Common myeloid progenitor, CD34-positive (primary cell): ENCODE measurements at regions not wholly inside any gene's neighbourhood (a gene's known extent, or its start where the extent isn't known, plus 50 kb on each side); places are given as distances from the start of the nearest gene placed in this dataset.

ENCODE experiments used
- CTCF ChIA-PET: fragments of 350-600 bp; sonication (Branson Sonifier 250); formaldehyde crosslinking; loops from one replicate; lab custom pipeline; 2021; ENCODE audit warnings: antibody characterized with exemption; lab: Charles Lee
- POLR2A ChIA-PET: fragments of 350-600 bp; sonication (Branson Sonifier 250); formaldehyde crosslinking; loops from one replicate; lab custom pipeline; 2021; ENCODE audit warnings: antibody characterized with exemption; lab: Charles Lee
- DNase-seq, 3 donors: peaks; one replicate each; pipeline versions ENCODE4 v3.0.0 to v3.0.0-alpha.2; 2013
- H3K27ac ChIP-seq, 2 experiments: 1 replicate in 1 of 2; 2 replicates in 1 of 2; pipeline ENCODE4 v1.7.0; 2013; ENCODE audit warnings: inconsistent platforms in 2 of 2, low read length in 2 of 2, mild to moderate bottlenecking in 2 of 2, low read depth in 1 of 2, moderate library complexity in 1 of 2; ENCODE audit not compliant: severe bottlenecking in 2 of 2, insufficient read depth in 1 of 2, poor library complexity in 1 of 2
- H3K27me3 ChIP-seq, 5 experiments: replicated peaks in 2 of 5; 1 replicate in 3 of 5; 2 replicates in 2 of 5; pipeline versions ENCODE4 v1.6.1 to v1.7.0; 2013; ENCODE audit warnings: low read length in 4 of 5, mild to moderate bottlenecking in 2 of 5, moderate library complexity in 2 of 5, inconsistent platforms in 1 of 5; ENCODE audit not compliant: insufficient read depth in 5 of 5, control insufficient read depth in 4 of 5
- H3K36me3 ChIP-seq, 4 experiments: 1 replicate in 2 of 4; 2 replicates in 2 of 4; pipeline versions ENCODE4 v1.6.1 to v1.7.0; 2013; ENCODE audit warnings: low read length in 3 of 4, control low read depth in 1 of 4, mild to moderate bottlenecking in 1 of 4; ENCODE audit not compliant: control insufficient read depth in 4 of 4, insufficient read depth in 4 of 4
- H3K4me1 ChIP-seq, 4 experiments: 1 replicate in 3 of 4; 2 replicates in 1 of 4; pipeline versions ENCODE4 v1.6.1 to v1.7.1; 2013; ENCODE audit warnings: low read length in 3 of 4, mild to moderate bottlenecking in 3 of 4, control low read depth in 1 of 4, inconsistent platforms in 1 of 4, moderate library complexity in 1 of 4; ENCODE audit not compliant: control insufficient read depth in 4 of 4, insufficient read depth in 4 of 4; ENCODE audit errors: control extremely low read depth in 1 of 4
- H3K4me3 ChIP-seq, 7 experiments: 1 replicate in 4 of 7; 2 replicates in 3 of 7; pipeline versions ENCODE4 v1.5.1 to v1.7.0; 2013; ENCODE audit warnings: mild to moderate bottlenecking in 7 of 7, low read length in 6 of 7, moderate library complexity in 6 of 7, inconsistent platforms in 2 of 7, low read depth in 2 of 7, control low read depth in 1 of 7; ENCODE audit not compliant: insufficient read depth in 4 of 7, control insufficient read depth in 1 of 7; ENCODE audit errors: extremely low read depth in 1 of 7
- H3K9me3 ChIP-seq, 5 experiments: 1 replicate in 4 of 5; 2 replicates in 1 of 5; pipeline versions ENCODE4 v1.6.1 to v1.7.1; 2013; ENCODE audit warnings: low read length in 4 of 5, mild to moderate bottlenecking in 2 of 5, inconsistent platforms in 1 of 5, low read depth in 1 of 5, moderate library complexity in 1 of 5; ENCODE audit not compliant: control insufficient read depth in 4 of 5, insufficient read depth in 2 of 5; ENCODE audit errors: control extremely low read depth in 1 of 5
- WGBS: methylation state at CpG from one replicate; pipeline ENCODE4 v1.1.5; 2013; ENCODE audit not compliant: insufficient coverage; 5-methylcytosine and 5-hydroxymethylcytosine counted together

DNA sequence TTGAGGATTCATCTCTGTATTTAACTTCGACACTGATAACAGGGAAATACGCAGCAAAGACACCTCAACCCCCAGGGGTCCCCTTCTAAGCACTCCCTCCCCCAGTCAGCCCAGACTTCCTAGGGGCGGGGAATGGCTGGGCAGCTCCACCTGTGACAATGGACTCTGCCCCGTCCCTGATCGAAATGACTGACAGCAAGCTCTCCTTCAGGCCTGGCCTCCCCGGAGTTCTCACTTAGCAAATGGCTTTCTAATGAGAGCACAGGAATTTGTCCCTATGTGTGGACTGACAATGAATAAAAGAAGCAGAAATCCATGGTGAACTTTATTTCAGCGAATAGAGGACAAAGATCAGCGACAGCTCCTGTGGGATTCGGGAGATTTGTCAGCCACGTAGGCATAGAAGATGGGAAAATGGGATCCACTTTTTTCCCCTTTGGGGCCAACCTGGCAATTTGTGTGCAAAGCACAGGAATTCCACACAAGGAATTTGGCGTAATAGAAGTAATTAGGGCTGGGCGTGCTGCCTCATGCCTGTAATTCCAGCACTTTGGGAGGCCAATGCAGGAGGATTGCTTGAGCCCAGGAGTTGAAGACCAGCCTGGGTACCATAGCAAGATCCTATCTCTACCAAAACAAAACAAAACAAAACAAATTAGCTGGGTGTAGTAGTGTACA, 63.8 kb downstream of the TNFAIP2 start:
- CTCF ChIA-PET: interaction anchor here (0.7 to 3.8 kb wide), 7 partner anchors 12 to 112 kb away, joined by 3 to 30 read pairs (median 3); no protein-coding TSS in a partner anchor
- peaks cover 6 to 53% (median 28%) of the 10 kb centered on the region in 5 experiments for H3K27me3 ChIP-seq

DNA sequence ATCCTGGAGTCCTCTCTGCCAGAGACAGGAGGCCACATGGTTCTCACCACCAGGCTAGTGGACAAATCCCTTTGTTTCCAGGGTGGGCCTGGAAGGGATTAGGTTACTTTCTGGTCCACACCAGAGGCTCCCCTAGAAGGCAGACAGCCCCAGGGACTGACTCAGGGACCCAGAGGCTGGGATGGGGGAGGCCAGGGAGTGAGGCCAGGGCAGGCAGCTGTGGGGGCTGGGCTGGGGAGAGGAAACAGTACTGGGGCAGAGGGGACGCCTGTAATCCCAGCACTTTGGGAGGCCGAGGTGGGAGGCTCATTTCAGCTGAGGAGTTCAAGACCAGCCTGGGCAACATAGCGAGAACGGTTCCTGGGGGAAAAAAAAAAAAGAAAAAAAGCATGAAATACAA, 64.7 kb downstream of the TNFAIP2 start:
- 93% methylated on average over 3 of the region's 4 CpGs for WGBS
- Histone ChIP-seq H3K4me1 (peaks cover 0 to 9% (median 7%) of the 10 kb centered on the region in 4 experiments), H3K27ac (no peak overlapping the region), H3K4me3 (no peak overlapping the region), H3K9me3 (peaks cover 0 to 3% (median 0%) of the 10 kb centered on the region in 5 experiments), H3K36me3 (no peaks in the 10 kb centered on the region), H3K27me3 (peaks cover 4 to 53% (median 32%) of the 10 kb centered on the region in 5 experiments)
- CTCF ChIA-PET: interaction anchor here (3.8 kb wide), 1 partner anchor 83 kb away, joined by 30 read pairs; no protein-coding TSS in a partner anchor
- no peak for DNase-seq
- POLR2A ChIA-PET: no interaction called here

More for the DNA sequence above, 63.8 kb downstream of the TNFAIP2 start:
- Histone ChIP-seq H3K36me3 (no peaks in the 10 kb centered on the region), H3K4me3 (no peak overlapping the region), H3K4me1 (peaks cover 0 to 9% (median 7%) of the 10 kb centered on the region in 4 experiments), H3K27ac (no peak overlapping the region), H3K9me3 (no peaks in the 10 kb centered on the region)
- no peak for DNase-seq
- POLR2A ChIA-PET: no interaction called here
- WGBS: 78% methylated on average over 10 of the region's 12 CpGs

DNA sequence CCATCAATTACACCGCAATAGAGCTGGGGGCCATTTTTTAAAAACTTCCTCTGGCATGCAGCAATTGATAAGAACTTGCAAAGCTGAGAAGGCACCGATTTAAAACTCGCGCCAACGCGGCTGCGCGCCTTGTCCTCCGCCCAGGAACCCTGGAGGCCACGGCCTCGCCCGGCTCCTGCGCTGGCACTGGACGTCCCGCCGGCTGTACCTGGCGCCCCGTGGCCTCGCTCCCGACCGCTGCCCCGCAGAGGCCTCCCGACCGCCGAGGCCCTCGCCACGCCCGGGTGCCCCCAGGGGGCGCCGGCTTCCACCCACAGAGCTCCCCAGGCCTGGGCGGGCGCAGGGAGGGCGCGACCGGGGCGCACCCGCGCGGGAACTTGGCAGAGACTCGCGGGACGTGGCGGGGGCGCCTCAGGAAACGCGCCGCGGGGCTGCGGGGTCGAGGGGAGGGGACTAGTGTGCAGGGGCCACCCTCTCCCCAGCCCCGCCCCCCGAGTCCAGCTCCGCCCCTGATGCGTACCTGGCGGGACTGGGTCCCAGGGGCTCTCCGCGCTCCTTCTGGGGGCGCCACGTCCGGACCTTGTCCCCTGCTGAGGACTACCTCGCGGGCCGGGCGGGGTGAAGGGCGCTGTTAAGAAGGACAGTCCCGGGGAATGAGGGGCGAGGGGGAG, 65.7 kb downstream of the TNFAIP2 start:
- H3K27me3 ChIP-seq: peaks cover 4 to 53% (median 31%) of the 10 kb centered on the region in 5 experiments
- ChIA-PET CTCF (interaction anchor here (0.7 to 3.8 kb wide), 3 partner anchors 17 to 103 kb away, joined by 3 to 30 read pairs (median 3); no protein-coding TSS in a partner anchor), POLR2A (no interaction called here)
- peak; percentile 61 to 76 (median 73) for DNase-seq
- no peaks in the 10 kb centered on the region for H3K36me3 ChIP-seq
- peak overlapping the region in 6 of 7 experiments; percentile 13 to 66 (median 45) for H3K4me3 ChIP-seq
- WGBS: under 1% methylated on average over 40 of the region's 67 CpGs
- H3K9me3 ChIP-seq: peaks cover 0 to 4% (median 0%) of the 10 kb centered on the region in 5 experiments
- H3K4me1 ChIP-seq: peaks cover 0 to 9% (median 7%) of the 10 kb centered on the region in 4 experiments
- no peak overlapping the region for H3K27ac ChIP-seq

DNA sequence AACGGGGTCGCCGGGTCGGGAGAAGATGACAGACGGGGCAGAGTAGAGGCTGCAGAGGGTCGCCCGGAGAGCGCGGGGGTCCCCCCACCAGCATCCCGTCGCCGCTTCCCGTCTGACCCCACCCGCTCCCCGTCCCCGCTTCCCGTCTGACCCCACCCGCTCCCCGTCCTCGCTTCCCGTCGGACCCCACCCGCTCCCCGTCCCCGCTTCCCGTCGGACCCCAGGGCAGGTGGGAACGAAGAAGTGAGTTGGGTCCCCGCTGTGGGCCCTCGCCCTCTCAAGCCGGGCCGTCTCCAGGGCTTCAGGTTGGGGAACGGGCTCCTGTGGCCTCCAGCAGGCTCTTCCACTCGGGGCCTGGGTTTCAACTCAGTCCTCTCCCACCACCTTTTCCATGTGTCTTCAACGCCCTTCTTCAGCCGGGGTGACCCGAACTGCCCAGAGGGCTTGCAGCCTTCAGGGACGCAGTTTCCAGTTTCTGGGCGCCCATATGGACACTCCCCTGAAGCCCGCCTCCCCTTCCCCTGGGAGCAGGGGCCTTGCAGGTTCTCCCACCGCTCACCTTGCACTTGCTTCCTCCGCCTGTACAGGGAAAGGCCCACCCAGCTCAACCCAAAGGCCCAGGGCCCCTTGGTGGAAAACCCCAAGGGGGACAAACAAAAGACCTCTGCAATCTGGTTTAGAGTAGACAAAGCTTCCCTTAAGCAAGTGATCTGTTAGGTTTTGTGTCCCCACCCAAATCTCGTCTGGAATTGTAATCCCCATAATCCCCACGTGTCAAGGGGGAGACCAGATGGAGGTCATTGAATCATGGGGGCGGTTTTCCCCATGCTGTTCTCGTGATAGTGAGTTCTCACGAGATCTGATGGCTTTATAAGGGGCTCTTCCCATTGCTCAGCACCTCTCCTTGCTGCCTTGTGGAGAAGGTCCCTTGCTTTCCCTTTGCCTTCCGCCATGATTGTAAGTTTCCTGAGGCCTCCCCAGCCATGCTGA, 66.5 kb downstream of the TNFAIP2 start:
- Histone ChIP-seq H3K4me1 (peaks cover 0 to 9% (median 7%) of the 10 kb centered on the region in 4 experiments), H3K9me3 (peaks cover 0 to 6% (median 0%) of the 10 kb centered on the region in 5 experiments), H3K27ac (no peak overlapping the region), H3K27me3 (peaks cover 4 to 53% (median 31%) of the 10 kb centered on the region in 5 experiments), H3K4me3 (peak overlapping the region in 4 of 7 experiments; percentile 19 to 66 (median 56)), H3K36me3 (no peaks in the 10 kb centered on the region)
- POLR2A ChIA-PET: no interaction called here
- WGBS: 58% methylated on average over 31 of the region's 48 CpGs
- no peak for DNase-seq
- CTCF ChIA-PET: interaction anchor here (1.2 to 3.8 kb wide), 2 partner anchors 18 to 85 kb away, joined by 3 to 30 read pairs; no protein-coding TSS in a partner anchor

DNA sequence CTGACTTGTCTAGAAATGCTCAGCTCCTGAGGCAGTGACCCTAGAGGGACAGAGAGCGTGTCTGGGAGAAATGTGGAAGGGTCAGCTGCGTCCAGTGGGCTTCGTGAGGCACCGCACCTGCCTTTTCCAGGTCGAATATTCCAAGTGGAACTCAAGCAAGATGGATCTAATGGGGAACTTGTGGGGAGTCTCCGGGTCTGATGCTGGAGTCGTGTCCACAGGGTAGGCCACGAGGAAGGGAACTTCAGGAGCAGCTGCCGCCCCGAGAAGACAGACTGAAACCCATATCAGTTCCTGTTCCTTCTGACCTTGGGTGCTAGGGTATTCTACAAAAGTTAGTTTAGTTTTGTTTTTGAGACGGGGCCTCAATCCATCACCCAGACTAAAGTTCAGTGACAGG, 67.5 kb downstream of the TNFAIP2 start:
- Histone ChIP-seq H3K27me3 (peaks cover 4 to 52% (median 31%) of the 10 kb centered on the region in 5 experiments), H3K9me3 (peaks cover 0 to 6% (median 0%) of the 10 kb centered on the region in 5 experiments), H3K27ac (no peak overlapping the region), H3K36me3 (no peaks in the 10 kb centered on the region), H3K4me3 (no peak overlapping the region), H3K4me1 (peaks cover 0 to 9% (median 7%) of the 10 kb centered on the region in 4 experiments)
- WGBS: 94% methylated on average over 11 of the region's 11 CpGs
- ChIA-PET POLR2A (no interaction called here), CTCF (interaction anchor here (1.0 kb wide), 1 partner anchor 78 kb away, joined by 3 read pairs; no protein-coding TSS in a partner anchor)
- no peak for DNase-seq

DNA sequence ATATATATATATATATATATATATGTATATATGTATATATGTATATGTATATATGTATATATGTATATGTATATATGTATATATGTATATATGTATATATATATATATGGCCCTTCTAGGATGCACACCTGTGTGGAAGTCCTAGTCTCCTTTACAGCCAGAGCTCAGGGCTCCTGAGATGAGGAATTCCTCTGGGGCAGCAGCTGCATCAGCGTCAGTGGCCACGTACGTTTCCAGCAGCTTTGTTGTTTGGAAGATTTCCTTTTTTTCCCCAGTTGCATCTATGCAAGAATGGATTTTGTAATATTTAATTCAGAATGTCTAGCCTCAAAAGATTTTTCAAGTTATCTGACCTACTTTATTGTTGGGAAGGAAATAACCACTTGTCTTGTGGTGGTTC, 68.6 kb downstream of the TNFAIP2 start:
- H3K4me1 ChIP-seq: peaks cover 0 to 9% (median 7%) of the 10 kb centered on the region in 4 experiments
- peaks cover 4 to 40% (median 25%) of the 10 kb centered on the region in 5 experiments for H3K27me3 ChIP-seq
- no peak overlapping the region for H3K27ac ChIP-seq
- H3K4me3 ChIP-seq: no peak overlapping the region
- ChIA-PET POLR2A (no interaction called here), CTCF (interaction anchor here (1.4 kb wide), 1 partner anchor 25 kb away, joined by 3 read pairs; no protein-coding TSS in a partner anchor)
- WGBS: no CpG with 5 or more reads among the region's 3 CpGs
- H3K9me3 ChIP-seq: peaks cover 0 to 6% (median 0%) of the 10 kb centered on the region in 5 experiments
- no peak for DNase-seq
- no peaks in the 10 kb centered on the region for H3K36me3 ChIP-seq
